ENCODE measurements at regions not wholly inside any gene's neighbourhood (a gene's known extent, or its start where the extent isn't known, plus 50 kb on each side); places are given as distances from the start of the nearest gene placed in this dataset.

DNA sequence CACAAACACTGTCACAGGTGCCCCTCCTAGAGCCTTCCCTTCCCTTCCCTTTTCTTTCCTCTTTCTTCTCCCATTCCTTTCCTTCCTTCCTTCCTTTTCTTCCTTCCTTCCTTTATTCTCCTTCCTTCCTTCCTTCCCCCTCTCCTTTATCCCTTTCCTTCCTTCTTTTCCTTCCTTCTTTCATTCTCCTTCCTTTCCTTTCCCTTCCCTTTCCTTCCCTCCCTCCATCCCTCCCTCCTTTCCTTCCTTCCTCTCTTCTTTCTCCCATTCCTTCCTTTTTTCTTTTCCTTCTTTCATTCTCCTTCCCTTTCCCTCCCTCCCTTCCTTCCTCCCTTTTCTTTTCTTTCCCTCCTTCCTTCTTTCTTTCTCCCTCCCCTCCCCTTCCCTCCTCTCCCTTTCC is 170.0 kb downstream of the ENGASE start:
- DNase-seq (ENCODE audit: low read depth), result no peak

DNA sequence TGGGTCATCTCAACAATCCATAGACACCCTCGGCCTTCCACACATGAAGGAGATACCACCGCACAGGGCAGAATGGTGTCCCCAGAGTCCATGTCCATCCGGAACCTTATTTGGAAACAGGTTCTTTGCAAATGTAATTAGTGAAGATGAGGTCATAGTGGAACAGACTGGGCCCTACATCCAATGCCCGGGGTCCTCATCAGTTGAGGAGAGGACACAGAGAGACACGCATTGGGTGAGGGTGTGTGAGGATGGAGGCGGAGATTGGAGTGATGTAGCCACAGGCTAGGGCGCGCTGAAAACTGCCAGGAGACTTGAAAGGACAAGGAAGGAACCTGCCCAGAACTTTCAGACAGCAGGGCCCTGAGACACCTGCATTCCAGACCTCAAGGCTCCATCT is 169.4 kb downstream of the ENGASE start:
- no peak for DNase-seq (ENCODE audit: low read depth)

DNA sequence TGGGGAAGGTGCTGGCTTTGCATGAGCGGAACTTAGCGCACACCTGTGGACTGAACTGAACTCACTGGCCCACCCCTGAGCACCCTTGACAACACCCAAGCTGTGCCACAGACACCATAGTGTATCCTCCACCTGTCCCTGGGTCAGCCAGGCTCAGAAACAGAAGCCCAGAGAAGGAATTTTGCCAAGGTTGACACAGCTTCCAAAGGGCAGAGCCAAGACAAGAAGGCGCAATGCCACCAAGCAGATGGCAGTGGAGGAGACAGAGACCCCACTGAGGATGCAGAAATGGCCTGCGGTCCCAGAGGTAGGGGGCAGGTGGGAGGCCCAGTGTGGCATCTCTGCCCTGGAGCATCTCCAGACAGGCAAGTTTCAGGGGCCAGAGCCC is 169.0 kb downstream of the ENGASE start:
- no peak for DNase-seq (ENCODE audit: low read depth)

DNA sequence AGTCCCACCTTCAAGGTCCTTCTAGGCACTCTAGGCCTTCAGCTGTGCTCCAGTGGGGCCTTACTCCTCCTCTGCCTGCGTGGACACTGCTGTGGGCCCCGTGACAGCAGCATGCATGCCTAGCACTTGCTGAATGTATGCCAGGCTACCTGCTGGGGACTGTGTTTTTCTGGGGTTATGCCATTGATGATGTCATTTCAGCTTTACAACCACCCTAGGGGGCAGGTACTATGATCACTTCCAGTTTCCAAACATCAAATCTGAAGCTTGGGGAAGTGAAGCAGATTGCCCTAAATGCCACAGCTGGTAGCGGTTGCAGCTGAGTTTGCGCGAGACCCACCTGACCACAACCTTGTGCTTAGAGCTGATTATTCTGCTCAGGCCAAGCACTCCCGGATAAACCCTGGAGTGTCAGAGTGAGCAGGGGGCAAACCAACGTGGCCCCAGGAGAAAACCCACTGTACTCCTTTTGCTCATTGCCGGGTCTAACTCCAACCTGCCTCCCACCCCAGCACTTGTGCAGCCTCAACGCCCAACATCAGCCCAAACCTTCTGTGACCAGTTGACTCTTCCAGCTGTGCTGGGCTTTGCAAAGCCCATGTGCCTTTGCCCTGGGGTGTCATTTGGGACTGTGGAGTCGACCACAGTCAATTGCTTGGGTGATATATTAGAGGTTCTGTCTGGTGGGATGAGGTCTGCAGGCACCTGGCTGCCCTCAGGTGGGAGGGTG is 168.4 kb downstream of the ENGASE start:
- no peak for DNase-seq (ENCODE audit: low read depth)

DNA sequence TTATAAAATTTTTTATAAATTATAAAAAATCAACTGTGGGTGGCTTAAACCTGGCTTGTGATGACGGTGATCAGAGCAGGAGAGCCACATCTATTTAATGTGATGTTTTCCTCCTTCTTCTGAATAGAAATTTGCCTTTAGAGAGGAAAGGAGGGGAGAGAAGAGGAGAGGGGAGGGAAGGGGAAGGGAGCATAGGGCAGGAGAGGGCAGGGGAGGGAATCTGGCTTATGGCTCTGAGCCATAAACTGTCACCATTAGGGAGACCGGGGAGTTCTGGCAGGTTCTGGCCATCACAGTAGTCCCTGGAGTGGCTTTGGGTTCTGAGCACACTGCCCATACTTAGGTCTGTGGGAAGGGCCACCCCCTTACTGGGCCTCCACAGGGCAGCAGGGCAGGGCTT is 167.8 kb downstream of the ENGASE start:
- no peak for DNase-seq (ENCODE audit: low read depth)

DNA sequence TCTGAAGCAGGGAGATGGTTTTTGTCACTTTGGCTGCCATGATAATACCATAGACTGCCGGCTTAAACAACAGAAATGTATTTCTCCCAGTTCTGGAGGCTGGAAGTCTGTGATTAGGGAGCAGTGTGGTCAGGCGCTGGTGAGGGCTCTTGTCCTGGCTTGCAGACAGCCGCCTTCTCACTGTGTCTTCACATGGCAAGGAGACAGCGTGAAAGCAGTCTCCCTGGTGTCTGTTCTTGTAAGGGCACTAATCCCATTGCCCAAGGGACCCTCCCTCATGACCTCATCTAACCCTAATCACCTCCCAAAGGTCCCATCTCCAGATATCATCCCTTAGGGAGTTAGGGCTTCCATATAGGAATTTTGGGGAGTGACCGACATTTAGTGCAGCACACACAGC is 167.0 kb downstream of the ENGASE start:
- DNase-seq (ENCODE audit: low read depth), result no peak

DNA sequence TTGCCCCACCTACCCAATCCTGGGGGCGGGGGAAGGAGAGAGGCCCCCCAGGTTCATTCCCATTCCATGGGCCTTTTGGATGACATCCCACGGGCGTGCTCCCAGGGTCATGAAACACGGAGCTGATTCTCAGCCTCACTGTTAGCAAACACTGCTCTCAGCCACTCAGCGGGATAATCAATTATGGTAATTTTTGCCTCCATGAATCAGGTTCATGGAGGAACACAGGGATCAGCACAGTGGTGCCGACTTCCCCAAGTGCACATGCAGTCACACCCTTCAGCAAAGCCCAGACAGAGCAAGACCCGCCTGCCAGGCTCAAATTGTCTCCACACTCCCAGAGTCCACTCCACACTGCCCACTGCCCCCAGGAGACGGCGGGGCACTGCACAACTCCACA is 164.6 kb downstream of the ENGASE start:
- no peak for DNase-seq (ENCODE audit: low read depth)

DNA sequence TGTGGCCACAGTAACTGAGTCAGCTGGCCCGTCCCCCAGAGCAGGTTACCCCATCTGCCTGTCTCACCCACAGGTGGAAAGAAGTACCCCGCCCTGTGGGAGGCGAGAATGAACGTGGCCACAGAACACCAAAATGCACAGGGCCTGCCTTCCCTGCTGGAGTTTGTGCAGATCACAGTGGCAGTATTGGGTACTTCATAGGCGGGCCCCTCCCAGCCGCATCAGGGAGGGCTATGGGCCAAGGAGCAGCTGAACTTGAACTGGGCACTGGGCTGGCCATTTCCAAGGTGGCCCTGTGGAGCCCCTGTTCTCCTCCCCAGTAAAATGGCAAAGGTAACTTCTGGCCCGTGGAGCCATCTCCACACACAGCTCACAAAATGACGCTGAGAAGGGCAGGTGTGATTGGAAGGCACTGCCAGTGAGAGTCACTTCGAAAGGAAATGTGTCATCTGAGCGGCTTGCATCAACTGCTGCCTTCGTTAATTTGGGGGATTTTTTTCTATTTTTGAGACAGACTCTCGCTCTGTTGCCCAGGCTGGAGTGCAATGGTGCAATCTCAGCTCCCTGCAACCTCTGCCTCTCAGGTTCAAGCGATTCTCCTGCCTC is 162.9 kb downstream of the ENGASE start:
- DNase-seq (ENCODE audit: low read depth), result no peak

DNA sequence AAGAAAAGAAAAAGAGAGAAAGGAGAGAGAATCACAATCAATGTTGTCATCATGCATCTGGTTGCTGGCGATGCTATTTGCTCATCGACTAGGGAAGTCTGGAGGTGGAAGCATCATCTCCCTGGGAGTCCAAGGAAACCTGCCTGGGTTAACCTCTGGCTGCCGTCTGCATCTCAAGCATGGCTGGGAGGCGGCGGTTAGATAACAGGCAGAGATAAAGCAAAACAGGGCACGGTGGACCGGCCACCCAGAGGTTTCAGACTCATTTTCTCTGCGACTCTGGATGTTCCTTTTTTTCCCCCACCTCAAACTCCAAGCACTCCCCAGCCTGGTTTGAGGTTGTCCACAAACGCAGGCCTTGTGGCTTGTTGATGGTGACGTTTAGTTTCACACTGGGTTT is 161.2 kb downstream of the ENGASE start:
- DNase-seq (ENCODE audit: low read depth), result no peak

DNA sequence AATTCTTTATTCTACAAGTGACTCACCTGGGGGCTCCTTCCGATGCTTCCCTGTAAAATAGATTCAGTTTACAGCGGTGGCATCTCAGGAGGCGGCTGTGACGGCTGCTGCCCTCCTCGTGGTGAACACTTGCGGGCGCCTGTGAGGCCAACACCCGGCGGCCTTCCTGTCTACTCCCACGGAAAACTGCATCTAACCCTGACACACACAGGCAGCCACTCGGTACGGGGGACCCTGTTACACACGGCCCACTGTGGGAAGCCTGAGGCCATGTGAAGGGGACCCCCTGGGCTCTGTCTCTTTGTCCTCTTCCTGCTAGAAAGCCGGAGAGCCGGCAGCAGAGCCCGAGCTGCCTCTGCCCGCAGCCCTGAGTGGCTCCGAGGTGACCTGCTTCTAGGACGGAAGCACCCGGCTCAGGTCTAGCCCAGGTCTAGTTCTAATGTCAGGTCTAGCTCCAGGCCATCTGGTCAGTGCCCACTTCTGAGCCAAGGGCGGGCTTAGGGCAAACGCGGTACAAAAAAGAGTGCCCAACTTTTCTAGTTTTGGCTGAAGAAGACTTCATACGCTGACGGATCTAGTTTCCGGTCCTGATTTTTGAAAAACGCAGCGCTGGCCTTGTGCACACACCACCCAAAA is 159.4 kb downstream of the ENGASE start:
- no peak for DNase-seq (ENCODE audit: low read depth)

DNA sequence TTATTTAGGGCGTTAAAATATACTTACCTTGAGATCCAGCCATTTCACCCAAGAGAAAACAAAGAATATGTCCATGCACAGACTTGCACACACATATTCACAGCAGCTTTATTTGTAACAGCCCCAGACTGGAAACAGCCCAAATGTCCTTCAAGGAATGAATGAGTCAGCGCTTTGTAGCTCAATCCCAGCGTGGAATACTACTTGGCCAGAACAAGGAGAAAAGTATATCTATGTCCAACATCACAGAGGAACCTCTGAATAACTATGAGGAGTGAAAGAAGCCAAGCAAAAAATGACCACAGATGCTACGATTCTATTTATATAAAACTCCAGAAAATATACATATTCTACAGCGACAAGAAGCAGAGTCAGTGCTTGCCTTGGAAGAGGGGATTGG is 158.3 kb downstream of the ENGASE start:
- DNase-seq (ENCODE audit: low read depth), result no peak

DNA sequence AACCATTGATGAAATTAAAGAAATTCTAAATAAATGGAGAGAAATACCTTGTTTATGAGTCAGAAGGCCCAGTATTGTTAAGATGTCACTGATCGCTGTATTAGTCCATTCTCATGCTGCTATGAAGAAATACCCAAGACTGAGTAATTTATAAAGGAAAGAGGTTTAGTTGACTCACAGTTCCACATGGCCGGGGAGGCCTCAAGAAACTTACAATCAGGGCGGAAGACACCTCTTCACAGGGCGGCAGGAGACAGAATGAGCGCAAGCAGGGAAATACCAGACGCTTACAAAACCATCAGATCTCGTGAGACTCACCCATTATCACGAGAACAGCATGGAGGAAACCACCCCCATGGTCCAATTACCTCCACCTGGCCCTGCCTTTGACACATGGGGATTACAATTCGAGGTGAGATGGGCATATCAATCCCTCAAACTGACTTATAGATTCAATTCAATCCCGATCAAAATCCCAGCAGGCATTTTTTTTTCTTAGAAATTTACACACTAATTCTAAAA is 157.2 kb downstream of the ENGASE start:
- no peak for DNase-seq (ENCODE audit: low read depth)

DNA sequence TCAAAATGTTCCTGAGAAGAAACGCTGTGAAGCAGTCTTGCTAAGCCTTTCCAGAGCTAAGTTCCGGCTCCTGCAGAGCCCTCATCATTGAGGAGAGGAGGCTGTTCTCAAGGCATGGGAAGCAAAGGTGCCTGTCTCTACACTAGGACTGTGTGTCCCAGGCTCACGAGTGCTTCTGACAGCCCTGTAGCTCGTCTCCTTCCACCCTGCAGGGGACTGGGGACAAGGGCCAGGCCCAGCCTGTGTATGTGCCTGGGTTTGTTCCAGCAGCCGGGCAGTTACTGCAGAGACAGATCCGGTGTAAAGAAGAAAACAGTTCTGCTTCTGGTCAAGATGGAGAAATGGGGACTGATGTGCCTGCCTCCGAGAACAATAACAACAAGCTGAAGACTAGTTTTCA is 156.0 kb downstream of the ENGASE start:
- DNase-seq (ENCODE audit: low read depth), result no peak

DNA sequence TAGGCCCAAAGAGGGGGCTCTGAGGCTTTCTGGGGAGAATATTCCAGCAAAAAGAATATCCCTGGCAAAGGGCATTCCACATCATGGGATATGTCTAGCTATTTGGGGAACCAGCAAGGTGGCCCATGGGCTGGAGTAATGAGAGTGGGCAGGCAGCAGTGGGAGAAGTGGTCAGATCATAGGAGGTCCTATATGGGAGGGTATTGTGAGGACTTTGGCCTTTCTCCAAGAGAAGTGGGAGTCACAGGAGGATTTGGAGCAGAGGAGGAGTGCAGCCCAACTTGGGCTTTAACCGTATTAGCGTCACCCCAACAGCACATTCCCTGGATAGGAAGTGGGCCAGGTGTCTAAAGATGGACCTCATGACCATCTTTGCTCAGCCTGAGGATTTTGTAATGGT is 151.4 kb downstream of the ENGASE start:
- no peak for DNase-seq (ENCODE audit: low read depth)

DNA sequence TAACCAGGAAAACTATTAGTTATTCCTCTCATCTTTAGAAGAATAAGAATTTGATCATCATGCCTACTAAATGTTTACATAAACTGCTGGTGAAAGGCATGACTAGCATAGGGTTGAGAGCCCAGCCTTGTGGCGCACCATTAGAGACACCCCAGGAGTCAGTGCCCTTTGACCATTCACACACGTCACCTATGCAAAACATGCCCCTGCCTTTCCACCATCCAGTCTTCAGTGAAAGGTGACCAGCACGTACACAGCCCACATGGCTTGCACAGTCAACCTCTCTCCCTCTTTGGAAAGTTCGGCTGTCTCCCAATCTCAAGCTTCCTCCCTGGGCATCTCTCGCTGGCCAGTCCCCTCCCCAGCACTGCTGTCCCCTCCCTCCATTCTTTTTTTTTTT is 150.3 kb downstream of the ENGASE start:
- no peak for DNase-seq (ENCODE audit: low read depth)

DNA sequence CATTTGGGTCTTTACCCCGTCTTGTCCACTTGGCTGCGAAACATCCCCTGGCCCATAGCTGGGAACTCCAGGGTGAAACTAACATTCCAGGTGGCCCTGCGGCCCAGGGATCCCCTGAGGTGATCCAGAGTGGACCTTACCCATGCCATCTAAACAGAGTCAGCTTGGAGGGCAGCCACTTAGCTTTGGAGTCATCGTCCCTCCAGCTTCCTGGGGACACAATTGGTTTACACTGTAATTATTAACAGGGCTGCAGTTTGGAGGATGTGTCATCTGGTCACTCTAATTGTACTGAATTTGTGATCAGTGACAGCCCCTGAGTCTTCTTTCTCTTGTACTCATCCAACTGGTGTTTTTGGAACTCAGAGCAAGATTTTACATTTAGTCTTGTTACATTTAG is 149.9 kb downstream of the ENGASE start:
- DNase-seq (ENCODE audit: low read depth), result no peak

DNA sequence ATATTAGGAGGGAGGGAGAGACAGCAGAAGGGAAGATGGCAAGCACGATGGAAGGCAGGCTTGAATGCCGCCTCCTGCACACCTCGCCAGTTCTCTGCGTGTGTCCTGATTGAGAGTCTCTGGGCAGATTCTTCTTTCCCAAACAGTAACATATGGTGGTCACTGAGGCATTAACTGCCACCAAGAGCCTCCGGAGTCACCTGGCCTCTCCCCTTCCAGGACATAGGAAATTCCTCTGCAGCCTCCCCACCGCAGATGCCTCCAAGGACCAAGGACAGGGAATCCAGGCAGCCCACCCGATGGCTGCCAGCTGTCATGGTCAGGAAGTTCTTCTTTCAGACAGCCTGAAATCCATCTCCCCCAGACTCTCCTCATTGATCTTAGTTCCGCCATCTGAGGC is 149.3 kb downstream of the ENGASE start:
- DNase-seq (ENCODE audit: low read depth), result no peak

DNA sequence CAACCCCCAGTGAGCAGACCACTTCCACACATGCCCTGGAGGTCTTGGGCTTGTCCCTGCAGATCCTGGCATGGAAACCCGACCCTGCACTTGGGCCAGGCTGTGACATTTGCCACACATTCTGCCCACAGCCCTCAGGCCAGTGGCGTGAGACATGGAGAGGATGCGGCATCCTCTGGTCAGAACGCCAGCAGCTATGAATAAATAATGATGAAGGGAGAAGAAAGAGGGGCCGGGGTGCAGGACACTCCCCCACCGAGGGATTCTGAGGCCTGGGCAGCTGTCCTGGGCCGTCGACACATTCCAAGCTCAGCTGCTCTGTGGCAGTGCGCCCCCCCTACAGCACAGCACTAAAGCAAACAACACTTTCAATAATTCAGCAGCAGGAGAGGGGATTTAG is 148.8 kb downstream of the ENGASE start:
- no peak for DNase-seq (ENCODE audit: low read depth)

DNA sequence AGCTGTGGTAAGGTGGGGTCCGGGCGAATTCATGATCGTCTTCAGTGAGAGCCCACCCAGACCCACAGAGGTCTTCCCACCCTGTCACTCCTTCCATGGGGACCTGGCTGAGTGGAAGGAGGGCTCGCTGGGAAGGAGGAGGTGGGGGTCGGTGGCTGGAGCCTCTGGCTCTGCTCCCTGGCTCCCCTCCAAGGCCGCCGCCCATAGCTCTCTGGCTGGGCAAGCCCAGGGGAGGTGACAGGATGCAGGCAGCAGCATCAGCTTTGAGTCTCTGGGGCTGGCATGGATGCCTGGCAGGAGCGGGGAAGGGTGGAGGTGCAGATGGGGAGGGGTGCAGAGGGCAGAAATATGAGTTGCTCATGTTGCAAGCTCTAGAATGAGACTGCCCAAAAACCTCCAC is 147.0 kb downstream of the ENGASE start:
- no peak for DNase-seq (ENCODE audit: low read depth)

DNA sequence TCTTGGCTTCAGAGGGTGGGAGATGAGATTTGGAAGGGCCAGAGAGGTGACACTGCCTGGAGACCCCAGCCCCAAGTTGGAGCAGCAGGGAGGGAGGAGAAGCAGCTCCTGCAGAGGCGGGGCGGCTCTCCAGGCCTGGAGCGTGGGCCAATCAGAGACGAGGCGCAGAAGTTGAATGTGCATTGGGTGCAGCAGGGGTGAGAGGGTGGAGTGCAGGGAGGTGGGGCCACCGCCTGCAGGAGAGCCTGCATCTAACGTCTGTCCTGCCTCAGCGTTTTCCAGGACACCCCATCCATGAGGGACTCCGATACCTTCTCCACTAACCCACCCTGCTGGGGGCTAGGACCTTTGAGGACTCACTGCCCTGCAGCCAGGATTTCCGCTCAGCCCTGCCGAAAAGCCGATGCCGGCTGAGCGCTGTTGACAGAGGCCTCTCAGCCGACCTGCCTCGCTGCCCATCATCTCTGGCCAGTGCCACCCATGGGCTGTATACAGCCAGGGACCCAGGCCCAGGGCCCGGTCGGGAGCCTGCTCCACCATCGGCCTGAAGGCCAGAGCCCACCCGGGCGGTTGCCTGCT is 146.2 kb downstream of the ENGASE start:
- DNase-seq (ENCODE audit: low read depth), result no peak

DNA sequence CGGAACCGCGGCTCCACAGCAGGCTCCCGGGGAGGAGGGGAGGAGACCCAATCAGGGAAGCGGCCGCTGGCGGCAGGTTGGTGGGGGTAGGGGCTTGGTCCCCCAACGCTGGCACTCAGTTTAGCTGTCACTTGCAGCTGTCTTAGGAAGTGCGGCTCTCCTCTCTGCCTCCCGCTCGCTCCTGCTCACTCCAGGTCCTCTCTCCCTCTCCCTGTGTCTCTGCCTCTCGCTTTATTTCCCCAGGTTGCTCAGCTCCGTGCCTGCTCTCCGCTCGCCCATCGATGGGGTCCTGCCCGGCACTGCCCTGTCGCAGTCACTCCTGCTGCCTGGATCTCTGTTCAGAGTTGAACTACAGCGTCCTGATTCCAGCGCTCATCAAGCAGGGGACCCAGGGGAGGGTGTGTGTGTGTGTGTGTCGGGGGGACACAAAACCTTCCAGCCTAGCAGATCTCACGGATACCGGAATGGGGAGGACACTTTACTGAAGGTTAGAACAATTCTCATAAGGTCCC is 145.6 kb downstream of the ENGASE start:
- no peak for DNase-seq (ENCODE audit: low read depth)

DNA sequence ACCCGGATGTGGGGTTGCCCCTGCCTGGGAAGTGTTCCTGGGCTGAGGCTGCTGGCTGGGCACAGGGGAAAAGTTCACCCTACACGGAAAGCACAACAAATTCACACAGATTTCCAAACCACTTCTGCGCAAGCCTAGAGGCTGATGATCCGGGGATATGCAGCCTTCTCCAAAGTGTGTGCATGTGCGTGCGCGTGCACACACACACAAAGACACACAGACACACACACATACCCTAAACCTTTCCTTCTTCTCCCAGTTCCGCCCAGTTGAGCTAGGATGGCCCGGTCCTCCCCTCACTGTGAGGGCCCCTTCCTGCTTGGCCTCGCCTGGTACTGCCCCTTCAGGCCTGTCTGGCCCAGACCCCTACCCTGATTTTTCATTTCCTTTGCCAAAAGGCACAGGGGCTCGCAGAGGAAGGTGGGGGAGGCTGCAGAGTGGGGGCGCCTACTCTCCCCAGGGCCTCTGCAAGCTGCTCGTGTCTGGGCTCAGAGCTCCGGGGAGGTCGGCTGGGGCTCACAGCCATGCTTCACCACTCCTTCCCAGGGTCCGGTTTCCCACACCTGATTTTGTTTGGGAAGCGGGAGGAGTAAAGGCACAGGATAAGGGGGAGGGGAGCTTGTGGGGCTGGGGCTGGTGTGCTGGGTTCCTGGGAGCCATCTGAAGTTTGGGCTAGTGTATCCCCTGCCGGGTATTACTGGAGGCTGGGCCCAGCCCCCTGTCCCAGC is 144.7 kb downstream of the ENGASE start:
- DNase-seq (ENCODE audit: low read depth), result no peak

Measured in EH (cell line).